ENCODE measurements at regions not wholly inside any gene's neighbourhood (a gene's known extent, or its start where the extent isn't known, plus 50 kb on each side); places are given as distances from the start of the nearest gene placed in this dataset.

DNA sequence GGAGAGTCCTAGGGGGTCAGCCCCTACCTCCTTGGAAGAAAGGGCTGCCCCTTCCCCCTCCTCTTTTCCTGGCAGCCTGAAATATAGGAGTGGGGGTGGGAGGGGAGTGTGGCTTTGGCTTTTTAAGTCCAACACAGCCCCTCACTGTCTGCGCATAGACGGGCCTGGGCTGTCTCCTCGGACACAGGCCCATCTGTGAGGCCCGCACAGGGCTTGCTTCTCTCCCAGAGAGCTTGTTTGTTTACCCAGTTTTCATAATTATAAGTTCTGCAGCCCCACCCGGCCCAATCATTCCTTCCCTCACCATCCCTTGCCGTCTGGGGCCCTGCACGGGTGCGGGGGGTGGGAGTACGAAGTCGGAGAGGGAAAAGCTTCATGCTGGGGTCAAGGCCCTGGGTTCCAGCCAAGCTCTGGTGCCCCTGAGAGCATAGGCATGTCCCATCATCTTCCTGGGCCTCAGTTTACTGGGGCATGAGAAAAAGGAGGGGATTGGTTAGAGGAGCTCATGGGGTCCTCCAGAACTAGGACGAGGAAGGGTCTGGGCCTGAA, 54.0 kb upstream of the STXBP1 start:
- ChIA-PET CTCF (interaction anchor here (0.6 to 1.2 kb wide), 7 partner anchors 9 to 156 kb away, joined by 3 to 5 read pairs (median 3); no protein-coding TSS in a partner anchor), POLR2A (ENCODE audit: low non-redundant PET) (interaction anchor here (0.7 to 0.9 kb wide), 2 partner anchors 21 to 64 kb away, joined by 3 read pairs; no protein-coding TSS in a partner anchor)
- no peak for DNase-seq (ENCODE audit: low spot score)
- peak overlapping the region; percentile 99 for H3K27ac ChIP-seq
- TF ChIP-seq, protein P1, sequence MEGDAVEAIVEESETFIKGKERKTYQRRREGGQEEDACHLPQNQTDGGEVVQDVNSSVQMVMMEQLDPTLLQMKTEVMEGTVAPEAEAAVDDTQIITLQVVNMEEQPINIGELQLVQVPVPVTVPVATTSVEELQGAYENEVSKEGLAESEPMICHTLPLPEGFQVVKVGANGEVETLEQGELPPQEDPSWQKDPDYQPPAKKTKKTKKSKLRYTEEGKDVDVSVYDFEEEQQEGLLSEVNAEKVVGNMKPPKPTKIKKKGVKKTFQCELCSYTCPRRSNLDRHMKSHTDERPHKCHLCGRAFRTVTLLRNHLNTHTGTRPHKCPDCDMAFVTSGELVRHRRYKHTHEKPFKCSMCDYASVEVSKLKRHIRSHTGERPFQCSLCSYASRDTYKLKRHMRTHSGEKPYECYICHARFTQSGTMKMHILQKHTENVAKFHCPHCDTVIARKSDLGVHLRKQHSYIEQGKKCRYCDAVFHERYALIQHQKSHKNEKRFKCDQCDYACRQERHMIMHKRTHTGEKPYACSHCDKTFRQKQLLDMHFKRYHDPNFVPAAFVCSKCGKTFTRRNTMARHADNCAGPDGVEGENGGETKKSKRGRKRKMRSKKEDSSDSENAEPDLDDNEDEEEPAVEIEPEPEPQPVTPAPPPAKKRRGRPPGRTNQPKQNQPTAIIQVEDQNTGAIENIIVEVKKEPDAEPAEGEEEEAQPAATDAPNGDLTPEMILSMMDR (conservative IDR thresholded peaks at IDR 0.05; ENCODE audit: low read depth) = no peak

DNA sequence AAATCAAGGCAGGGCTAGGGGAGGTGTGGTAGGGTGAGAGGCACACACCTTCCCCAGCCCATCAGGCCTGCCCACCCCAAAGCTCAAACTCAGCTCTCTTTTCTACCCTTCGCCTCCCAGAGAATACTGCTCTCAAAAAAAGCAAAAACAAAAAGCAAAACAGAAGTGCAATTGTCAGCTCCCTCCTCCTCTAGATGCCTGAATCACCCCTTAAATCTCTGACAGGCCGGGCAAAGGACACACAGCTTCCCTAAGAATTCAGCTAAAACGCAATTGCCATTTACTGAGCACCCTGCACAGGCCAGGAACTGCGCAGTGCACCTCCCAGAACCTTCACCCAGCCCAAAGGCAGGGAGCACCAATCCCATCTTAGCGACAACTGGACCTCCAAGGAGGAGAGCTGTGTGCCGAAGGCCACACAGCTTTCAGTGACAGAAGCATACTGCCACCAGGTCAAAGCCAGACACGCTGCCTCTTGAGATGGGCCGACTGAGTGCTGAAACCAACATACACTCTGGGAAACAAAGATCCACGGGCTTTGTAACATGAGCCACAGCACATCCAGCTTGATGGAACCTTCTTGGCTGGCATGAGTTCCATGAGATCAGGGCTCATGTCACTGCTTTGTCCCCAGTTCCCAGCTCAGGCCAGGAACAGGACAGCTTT, 53.4 kb upstream of the STXBP1 start:
- H3K27ac ChIP-seq = peak overlapping the region; percentile 99
- TF ChIP-seq, protein P1 (conservative IDR thresholded peaks at IDR 0.05; ENCODE audit: low read depth) = no peak
- CTCF ChIA-PET = interaction anchor here (0.6 to 1.2 kb wide), 6 partner anchors 13 to 176 kb away, joined by 3 to 5 read pairs (median 4); no protein-coding TSS in a partner anchor
- DNase-seq (ENCODE audit: low spot score) = no peak
- POLR2A ChIA-PET (ENCODE audit: low non-redundant PET) = interaction anchor here (0.6 to 0.9 kb wide), 3 partner anchors 20 to 65 kb away, joined by 3 to 8 read pairs (median 3); no protein-coding TSS in a partner anchor

DNA sequence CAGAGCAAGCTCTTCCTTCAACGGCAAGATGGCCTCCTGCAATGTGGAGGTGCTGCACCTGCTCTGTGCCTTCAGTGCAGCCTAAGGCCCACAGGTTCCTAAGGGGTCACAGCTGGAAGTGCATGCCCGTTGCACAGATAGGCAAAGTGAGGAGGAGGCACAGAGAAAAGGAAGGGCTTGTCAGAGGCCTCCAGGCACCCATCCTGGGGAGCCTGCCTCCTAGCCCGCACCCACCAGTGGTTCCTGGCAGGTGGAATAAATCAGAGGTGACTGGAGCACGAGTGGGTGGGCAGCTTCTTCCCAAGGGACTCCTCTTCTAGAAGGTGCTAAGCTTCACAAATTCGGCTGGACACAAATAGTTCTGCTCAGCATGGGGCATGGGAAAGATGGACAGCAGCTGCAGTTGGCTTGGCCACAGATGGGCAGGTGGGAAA, 52.8 kb upstream of the STXBP1 start:
- ChIA-PET CTCF (interaction anchor here (0.5 to 1.0 kb wide), 3 partner anchors 18 to 631 kb away, joined by 3 to 5 read pairs (median 4); no protein-coding TSS in a partner anchor), POLR2A (ENCODE audit: low non-redundant PET) (interaction anchor here (0.6 kb wide), 1 partner anchor 21 kb away, joined by 8 read pairs; no protein-coding TSS in a partner anchor)
- no peak for DNase-seq (ENCODE audit: low spot score)
- peak overlapping the region; percentile 99 for H3K27ac ChIP-seq
- TF ChIP-seq, protein P1 (conservative IDR thresholded peaks at IDR 0.05; ENCODE audit: low read depth) = no peak

DNA sequence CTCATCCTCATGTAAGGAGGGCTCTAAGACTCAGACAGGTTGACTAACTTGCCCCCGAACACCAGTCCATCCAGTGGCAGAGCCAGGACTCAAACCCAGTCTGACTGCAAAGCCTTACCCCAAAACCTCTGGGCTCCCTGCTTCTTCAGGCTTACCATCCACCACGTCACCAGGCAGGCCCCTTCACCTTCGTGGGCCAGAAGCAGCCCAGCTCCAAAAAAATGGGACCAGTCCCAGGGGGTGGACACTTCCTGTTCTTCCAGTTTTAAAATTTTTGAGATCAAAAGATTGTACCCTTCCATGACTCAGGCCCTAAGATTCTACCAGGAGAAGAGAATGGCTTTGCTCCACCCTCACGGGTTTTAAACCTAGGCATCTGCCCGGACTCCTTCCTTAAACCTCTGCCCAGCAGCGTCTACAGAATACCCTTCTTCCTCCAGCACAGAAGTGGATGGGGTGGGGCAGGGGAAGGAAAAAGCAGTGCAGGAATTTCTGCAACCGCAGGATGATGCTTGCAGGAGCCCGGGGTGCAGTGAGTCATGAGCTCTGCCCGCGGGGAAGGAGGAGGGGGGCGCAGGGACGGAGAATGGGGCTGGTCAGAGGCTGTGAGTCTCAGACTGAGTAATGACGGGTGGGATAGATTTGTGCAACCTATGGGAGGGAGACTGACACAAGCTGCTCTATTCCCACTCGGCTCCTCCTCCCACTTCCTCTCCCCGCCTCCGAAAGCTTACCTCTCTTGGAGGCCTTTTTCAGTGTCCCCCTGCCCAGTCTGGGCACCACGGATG, 50.4 kb upstream of the STXBP1 start:
- DNase-seq (ENCODE audit: low spot score) = peak; percentile 99
- TF ChIP-seq, protein P1 (conservative IDR thresholded peaks at IDR 0.05; ENCODE audit: low read depth) = no peak
- H3K27ac ChIP-seq = peak overlapping the region; percentile 99
- POLR2A ChIA-PET (ENCODE audit: low non-redundant PET) = interaction anchor here (0.6 to 0.9 kb wide), 2 partner anchors 8 to 12 kb away, joined by 3 read pairs; no protein-coding TSS in a partner anchor
- CTCF ChIA-PET = interaction anchor here (0.5 to 1.8 kb wide), 5 partner anchors 28 to 628 kb away, joined by 3 to 4 read pairs (median 3); partner anchors contain the start of gene AK1
